ENCODE measurements at regions not wholly inside any gene's neighbourhood (a gene's known extent, or its start where the extent isn't known, plus 50 kb on each side); places are given as distances from the start of the nearest gene placed in this dataset.
"Not testable (repeated sequence)": the region's sequence is repeated elsewhere in the genome, so short reads cannot be mapped to it uniquely, and the experiment has no call there.

GRCh38 chr4:19494961-19495360 lies 756.7 kb upstream of the SLIT2 start:
- Mint-ChIP-seq H3K27ac (no peak overlapping the region), H3K27me3 (no peaks in the 10 kb centered on the region), H3K4me1 (no peaks in the 10 kb centered on the region)

GRCh38 chr4:19492606-19493005 lies 759.1 kb upstream of the SLIT2 start:
- no peak overlapping the region for H3K4me3 Mint-ChIP-seq
- no peaks in the 10 kb centered on the region for H3K9me3 Mint-ChIP-seq
- H3K4me1 Mint-ChIP-seq: no peaks in the 10 kb centered on the region
- H3K27ac Mint-ChIP-seq: no peak overlapping the region
- no peaks in the 10 kb centered on the region for H3K27me3 Mint-ChIP-seq
- H3K36me3 Mint-ChIP-seq: no peaks in the 10 kb centered on the region
- no peak for DNase-seq

More at GRCh38 chr4:19494961-19495360, 756.7 kb upstream of the SLIT2 start:
- Mint-ChIP-seq H3K4me3 (no peak overlapping the region), H3K36me3 (no peaks in the 10 kb centered on the region), H3K9me3 (no peaks in the 10 kb centered on the region)
- no peak for DNase-seq

GRCh38 chr4:19486400-19486799 lies 765.3 kb upstream of the SLIT2 start:
- Mint-ChIP-seq H3K27me3 (no peaks in the 10 kb centered on the region), H3K9me3 (peaks cover 2% of the 10 kb centered on the region), H3K4me1 (no peaks in the 10 kb centered on the region), H3K36me3 (no peaks in the 10 kb centered on the region), H3K4me3 (no peak overlapping the region), H3K27ac (no peak overlapping the region)
- DNase-seq: no peak

GRCh38 chr4:19478791-19479190 lies 772.9 kb upstream of the SLIT2 start:
- Mint-ChIP-seq H3K9me3 (peaks cover 2% of the 10 kb centered on the region), H3K27me3 (no peaks in the 10 kb centered on the region), H3K27ac (no peak overlapping the region), H3K4me1 (no peaks in the 10 kb centered on the region), H3K36me3 (no peaks in the 10 kb centered on the region), H3K4me3 (no peak overlapping the region)
- DNase-seq: no peak

- H3K27me3 Mint-ChIP-seq: no peaks in the 10 kb centered on the region
- no peak overlapping the region for H3K4me3 Mint-ChIP-seq
- no peak for DNase-seq
- no peaks in the 10 kb centered on the region for H3K4me1 Mint-ChIP-seq
- H3K36me3 Mint-ChIP-seq: no peaks in the 10 kb centered on the region
- peaks cover 7% of the 10 kb centered on the region for H3K9me3 Mint-ChIP-seq
- no peak overlapping the region for H3K27ac Mint-ChIP-seq
Observed at GRCh38 chr4:19473569-19473968, 778.1 kb upstream of the SLIT2 start.

- no peak for DNase-seq
- Mint-ChIP-seq H3K27ac (no peak overlapping the region), H3K27me3 (no peaks in the 10 kb centered on the region)
Observed at GRCh38 chr4:19472666-19473065, 779.0 kb upstream of the SLIT2 start.

GRCh38 chr4:19470001-19470400 lies 781.7 kb upstream of the SLIT2 start:
- H3K36me3 Mint-ChIP-seq, H3K27ac Mint-ChIP-seq, H3K27me3 Mint-ChIP-seq, DNase-seq, H3K4me1 Mint-ChIP-seq, H3K4me3 Mint-ChIP-seq: not testable (repeated sequence)
- peaks cover 11% of the 10 kb centered on the region for H3K9me3 Mint-ChIP-seq

More at GRCh38 chr4:19472666-19473065, 779.0 kb upstream of the SLIT2 start:
- H3K4me1 Mint-ChIP-seq: no peaks in the 10 kb centered on the region
- H3K9me3 Mint-ChIP-seq: peaks cover 9% of the 10 kb centered on the region
- no peaks in the 10 kb centered on the region for H3K36me3 Mint-ChIP-seq
- no peak overlapping the region for H3K4me3 Mint-ChIP-seq

GRCh38 chr4:19462117-19462516 lies 789.6 kb upstream of the SLIT2 start:
- Mint-ChIP-seq H3K4me1 (no peaks in the 10 kb centered on the region), H3K4me3 (no peak overlapping the region), H3K9me3 (peaks cover 7% of the 10 kb centered on the region), H3K36me3 (no peaks in the 10 kb centered on the region), H3K27me3 (no peaks in the 10 kb centered on the region), H3K27ac (no peak overlapping the region)
- DNase-seq: no peak

GRCh38 chr4:19455850-19456602 lies 795.7 kb upstream of the SLIT2 start:
- no peak overlapping the region for H3K4me3 Mint-ChIP-seq
- no peak for DNase-seq
- peaks cover 13% of the 10 kb centered on the region for H3K9me3 Mint-ChIP-seq
- no peaks in the 10 kb centered on the region for H3K4me1 Mint-ChIP-seq
- H3K27me3 Mint-ChIP-seq: no peaks in the 10 kb centered on the region
- no peaks in the 10 kb centered on the region for H3K36me3 Mint-ChIP-seq
- no peak overlapping the region for H3K27ac Mint-ChIP-seq

GRCh38 chr4:19455196-19455595 lies 796.5 kb upstream of the SLIT2 start:
- Mint-ChIP-seq H3K4me3 (no peak overlapping the region), H3K36me3 (no peaks in the 10 kb centered on the region), H3K4me1 (no peaks in the 10 kb centered on the region), H3K27me3 (no peaks in the 10 kb centered on the region), H3K27ac (no peak overlapping the region), H3K9me3 (peaks cover 13% of the 10 kb centered on the region)
- no peak for DNase-seq

- Mint-ChIP-seq H3K9me3 (peaks cover 16% of the 10 kb centered on the region), H3K27ac (no peak overlapping the region), H3K27me3 (no peaks in the 10 kb centered on the region), H3K4me1 (no peaks in the 10 kb centered on the region), H3K36me3 (no peaks in the 10 kb centered on the region), H3K4me3 (no peak overlapping the region)
- DNase-seq: no peak
Observed at GRCh38 chr4:19438233-19438632, 813.5 kb upstream of the SLIT2 start.

- Mint-ChIP-seq H3K4me1 (no peaks in the 10 kb centered on the region), H3K27me3 (no peaks in the 10 kb centered on the region), H3K27ac (no peak overlapping the region), H3K9me3 (peaks cover 15% of the 10 kb centered on the region), H3K36me3 (no peaks in the 10 kb centered on the region), H3K4me3 (no peak overlapping the region)
- no peak for DNase-seq
Observed at GRCh38 chr4:19437008-19437407, 814.7 kb upstream of the SLIT2 start.

GRCh38 chr4:19429684-19430083 lies 822.0 kb upstream of the SLIT2 start:
- DNase-seq: no peak
- Mint-ChIP-seq H3K4me3 (no peak overlapping the region), H3K27ac (no peak overlapping the region), H3K36me3 (no peaks in the 10 kb centered on the region), H3K27me3 (no peaks in the 10 kb centered on the region), H3K4me1 (no peaks in the 10 kb centered on the region), H3K9me3 (peaks cover 11% of the 10 kb centered on the region)

- peaks cover 6% of the 10 kb centered on the region for H3K9me3 Mint-ChIP-seq
- no peaks in the 10 kb centered on the region for H3K36me3 Mint-ChIP-seq
- H3K27ac Mint-ChIP-seq: no peak overlapping the region
- H3K4me1 Mint-ChIP-seq: no peaks in the 10 kb centered on the region
- H3K4me3 Mint-ChIP-seq: no peak overlapping the region
- DNase-seq: no peak
- no peaks in the 10 kb centered on the region for H3K27me3 Mint-ChIP-seq
Observed at GRCh38 chr4:19425146-19425545, 826.6 kb upstream of the SLIT2 start.

GRCh38 chr4:19417256-19417655 lies 834.4 kb upstream of the SLIT2 start:
- no peaks in the 10 kb centered on the region for H3K27me3 Mint-ChIP-seq
- no peaks in the 10 kb centered on the region for H3K36me3 Mint-ChIP-seq
- no peak overlapping the region for H3K4me3 Mint-ChIP-seq
- DNase-seq: no peak
- H3K9me3 Mint-ChIP-seq: peaks cover 19% of the 10 kb centered on the region
- no peak overlapping the region for H3K27ac Mint-ChIP-seq
- no peaks in the 10 kb centered on the region for H3K4me1 Mint-ChIP-seq

- no peak for DNase-seq
- H3K4me1 Mint-ChIP-seq: no peaks in the 10 kb centered on the region
- no peaks in the 10 kb centered on the region for H3K27me3 Mint-ChIP-seq
- no peak overlapping the region for H3K4me3 Mint-ChIP-seq
- no peak overlapping the region for H3K27ac Mint-ChIP-seq
- no peaks in the 10 kb centered on the region for H3K36me3 Mint-ChIP-seq
- peaks cover 19% of the 10 kb centered on the region for H3K9me3 Mint-ChIP-seq
Observed at GRCh38 chr4:19416146-19416545, 835.6 kb upstream of the SLIT2 start.

Data from activated naive CD8-positive, alpha-beta T cell treated with anti-CD3 and anti-CD28 coated beads for 36 hours (primary cell).